IPS-15b (cell line): ENCODE measurements at regions not wholly inside any gene's neighbourhood (a gene's known extent, or its start where the extent isn't known, plus 50 kb on each side); places are given as distances from the start of the nearest gene placed in this dataset.
"Not testable (repeated sequence)": the region's sequence is repeated elsewhere in the genome, so short reads cannot be mapped to it uniquely, and the experiment has no call there.

ENCODE experiments used
- H3K27me3 ChIP-seq: one replicate; pipeline ENCODE4 v1.6.1; 2013; ENCODE audit warnings: low read length; ENCODE audit not compliant: control insufficient read depth, insufficient read depth
- H3K36me3 ChIP-seq: one replicate; pipeline ENCODE4 v1.6.1; 2013; ENCODE audit warnings: low read length; ENCODE audit not compliant: control insufficient read depth, insufficient read depth
- H3K4me1 ChIP-seq: one replicate; pipeline ENCODE4 v1.6.1; 2013; ENCODE audit warnings: mild to moderate bottlenecking, low read length; ENCODE audit not compliant: control insufficient read depth, insufficient read depth
- H3K4me3 ChIP-seq: one replicate; pipeline ENCODE4 v1.5.1; 2013; ENCODE audit warnings: low read depth, low read length
- H3K9ac ChIP-seq: one replicate; pipeline ENCODE4 v1.6.1; 2013; ENCODE audit warnings: low read depth, mild to moderate bottlenecking, low read length
- H3K9me3 ChIP-seq: one replicate; pipeline ENCODE4 v1.6.1; 2013; ENCODE audit warnings: mild to moderate bottlenecking, low read length; ENCODE audit not compliant: control insufficient read depth, insufficient read depth

GRCh38 chr12:107180272-107180671, 86.9 kb upstream of the CRY1 start:
- Histone ChIP-seq H3K4me1 (no peaks in the 10 kb centered on the region), H3K9ac (no peak overlapping the region), H3K27me3 (no peaks in the 10 kb centered on the region), H3K36me3 (no peaks in the 10 kb centered on the region), H3K4me3 (no peak overlapping the region), H3K9me3 (no peaks in the 10 kb centered on the region)

GRCh38 chr12:107184359-107184930, 91.1 kb upstream of the CRY1 start:
- H3K36me3 ChIP-seq, result no peaks in the 10 kb centered on the region
- no peaks in the 10 kb centered on the region for H3K27me3 ChIP-seq
- no peaks in the 10 kb centered on the region for H3K4me1 ChIP-seq
- H3K9ac ChIP-seq, result no peak overlapping the region
- no peaks in the 10 kb centered on the region for H3K9me3 ChIP-seq
- H3K4me3 ChIP-seq, result no peak overlapping the region

- no peaks in the 10 kb centered on the region for H3K36me3 ChIP-seq
- no peak overlapping the region for H3K9ac ChIP-seq
- no peaks in the 10 kb centered on the region for H3K27me3 ChIP-seq
- H3K9me3 ChIP-seq, result no peaks in the 10 kb centered on the region
- no peaks in the 10 kb centered on the region for H3K4me1 ChIP-seq
- H3K4me3 ChIP-seq, result no peak overlapping the region
Measured at GRCh38 chr12:107196681-107197080, 103.3 kb upstream of the CRY1 start.

GRCh38 chr12:107200394-107200793, 107.0 kb upstream of the CRY1 start:
- Histone ChIP-seq H3K4me3 (no peak overlapping the region), H3K36me3 (no peaks in the 10 kb centered on the region), H3K9me3 (no peaks in the 10 kb centered on the region), H3K4me1 (no peaks in the 10 kb centered on the region), H3K27me3 (no peaks in the 10 kb centered on the region), H3K9ac (no peak overlapping the region)

- Histone ChIP-seq H3K4me1 (no peaks in the 10 kb centered on the region), H3K9me3 (no peaks in the 10 kb centered on the region), H3K9ac (no peak overlapping the region), H3K27me3 (no peaks in the 10 kb centered on the region), H3K4me3 (no peak overlapping the region), H3K36me3 (no peaks in the 10 kb centered on the region)
Measured at GRCh38 chr12:107207931-107208525, 114.7 kb upstream of the CRY1 start.

- not testable (repeated sequence) for H3K4me1 ChIP-seq, H3K9me3 ChIP-seq, H3K9ac ChIP-seq, H3K4me3 ChIP-seq, H3K27me3 ChIP-seq, H3K36me3 ChIP-seq
Measured at GRCh38 chr12:107209700-107210099, 116.4 kb upstream of the CRY1 start.

- not testable (repeated sequence) for H3K36me3 ChIP-seq, H3K4me3 ChIP-seq, H3K9me3 ChIP-seq, H3K4me1 ChIP-seq, H3K27me3 ChIP-seq, H3K9ac ChIP-seq
Measured at GRCh38 chr12:107214373-107214773, 121.0 kb upstream of the CRY1 start.

- not testable (repeated sequence) for H3K36me3 ChIP-seq, H3K4me3 ChIP-seq, H3K27me3 ChIP-seq, H3K4me1 ChIP-seq, H3K9me3 ChIP-seq, H3K9ac ChIP-seq
Measured at GRCh38 chr12:107216411-107216810, 123.1 kb upstream of the CRY1 start.

- no peaks in the 10 kb centered on the region for H3K36me3 ChIP-seq
- H3K27me3 ChIP-seq, result no peaks in the 10 kb centered on the region
- no peak overlapping the region for H3K9ac ChIP-seq
- H3K9me3 ChIP-seq, result no peaks in the 10 kb centered on the region
- no peaks in the 10 kb centered on the region for H3K4me1 ChIP-seq
- no peak overlapping the region for H3K4me3 ChIP-seq
Measured at GRCh38 chr12:107219301-107219700, 126.0 kb upstream of the CRY1 start.

GRCh38 chr12:107221913-107222312, 128.6 kb upstream of the CRY1 start:
- Histone ChIP-seq H3K9ac (no peak overlapping the region), H3K9me3 (no peaks in the 10 kb centered on the region), H3K27me3 (no peaks in the 10 kb centered on the region), H3K4me3 (no peak overlapping the region), H3K36me3 (no peaks in the 10 kb centered on the region), H3K4me1 (peaks cover 4% of the 10 kb centered on the region)

GRCh38 chr12:107223821-107224220, 130.5 kb upstream of the CRY1 start:
- peaks cover 4% of the 10 kb centered on the region for H3K4me1 ChIP-seq
- no peaks in the 10 kb centered on the region for H3K9me3 ChIP-seq
- H3K4me3 ChIP-seq, result no peak overlapping the region
- no peaks in the 10 kb centered on the region for H3K27me3 ChIP-seq
- no peak overlapping the region for H3K9ac ChIP-seq
- no peaks in the 10 kb centered on the region for H3K36me3 ChIP-seq

GRCh38 chr12:107225635-107226034, 132.3 kb upstream of the CRY1 start:
- Histone ChIP-seq H3K27me3 (no peaks in the 10 kb centered on the region), H3K9me3 (no peaks in the 10 kb centered on the region), H3K36me3 (no peaks in the 10 kb centered on the region), H3K4me3 (no peak overlapping the region), H3K9ac (no peak overlapping the region), H3K4me1 (peaks cover 4% of the 10 kb centered on the region)
